ENCODE measurements at regions not wholly inside any gene's neighbourhood (a gene's known extent, or its start where the extent isn't known, plus 50 kb on each side); places are given as distances from the start of the nearest gene placed in this dataset.
A peak's percentile ranks its signal among the peaks of the same experiment; 100 is the strongest.

GRCh38 chr6:165732696-165733488, 69.9 kb upstream of the PDE10A start:
- no peaks in the 10 kb centered on the region for H4K20me1 ChIP-seq (ENCODE audit: insufficient read depth, low read length)
- H2AFZ ChIP-seq (ENCODE audit: low read depth, low read length): no peak overlapping the region
- H3K4me1 ChIP-seq (ENCODE audit: insufficient read depth, low read length): no peaks in the 10 kb centered on the region
- H3K27me3 ChIP-seq (ENCODE audit: insufficient read depth, low read length, poor library complexity): no peaks in the 10 kb centered on the region
- DNase-seq (no peak), ATAC-seq (ENCODE audit: insufficient read depth, low read depth) (no peak)
- TF ChIP-seq, protein P1, sequence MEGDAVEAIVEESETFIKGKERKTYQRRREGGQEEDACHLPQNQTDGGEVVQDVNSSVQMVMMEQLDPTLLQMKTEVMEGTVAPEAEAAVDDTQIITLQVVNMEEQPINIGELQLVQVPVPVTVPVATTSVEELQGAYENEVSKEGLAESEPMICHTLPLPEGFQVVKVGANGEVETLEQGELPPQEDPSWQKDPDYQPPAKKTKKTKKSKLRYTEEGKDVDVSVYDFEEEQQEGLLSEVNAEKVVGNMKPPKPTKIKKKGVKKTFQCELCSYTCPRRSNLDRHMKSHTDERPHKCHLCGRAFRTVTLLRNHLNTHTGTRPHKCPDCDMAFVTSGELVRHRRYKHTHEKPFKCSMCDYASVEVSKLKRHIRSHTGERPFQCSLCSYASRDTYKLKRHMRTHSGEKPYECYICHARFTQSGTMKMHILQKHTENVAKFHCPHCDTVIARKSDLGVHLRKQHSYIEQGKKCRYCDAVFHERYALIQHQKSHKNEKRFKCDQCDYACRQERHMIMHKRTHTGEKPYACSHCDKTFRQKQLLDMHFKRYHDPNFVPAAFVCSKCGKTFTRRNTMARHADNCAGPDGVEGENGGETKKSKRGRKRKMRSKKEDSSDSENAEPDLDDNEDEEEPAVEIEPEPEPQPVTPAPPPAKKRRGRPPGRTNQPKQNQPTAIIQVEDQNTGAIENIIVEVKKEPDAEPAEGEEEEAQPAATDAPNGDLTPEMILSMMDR (IDR thresholded peaks at IDR 0.05; ENCODE audit: borderline replicate concordance, extremely low read depth, low read length, poor library complexity, severe bottlenecking): no peak
- no peak for TF ChIP-seq EZH2 (IDR thresholded peaks at IDR 0.05; ENCODE audit: borderline replicate concordance, low read depth, low read length, severe bottlenecking)
- no peaks in the 10 kb centered on the region for H3K79me2 ChIP-seq (ENCODE audit: insufficient read depth, low read length)
- H3K4me2 ChIP-seq (ENCODE audit: insufficient read depth, low read length): no peak overlapping the region
- H3K27ac ChIP-seq (ENCODE audit: low read length): no peak overlapping the region
- H3K9me3 ChIP-seq (ENCODE audit: insufficient read depth, low read length, severe bottlenecking): no peaks in the 10 kb centered on the region
- H3K9ac ChIP-seq (ENCODE audit: low read depth, low read length): no peak overlapping the region
- no peaks in the 10 kb centered on the region for H3K36me3 ChIP-seq (ENCODE audit: insufficient read depth, low read length)
- no peak overlapping the region for H3K4me3 ChIP-seq (ENCODE audit: low read depth in 1 of 2, low read length in 2 of 2)

DNA sequence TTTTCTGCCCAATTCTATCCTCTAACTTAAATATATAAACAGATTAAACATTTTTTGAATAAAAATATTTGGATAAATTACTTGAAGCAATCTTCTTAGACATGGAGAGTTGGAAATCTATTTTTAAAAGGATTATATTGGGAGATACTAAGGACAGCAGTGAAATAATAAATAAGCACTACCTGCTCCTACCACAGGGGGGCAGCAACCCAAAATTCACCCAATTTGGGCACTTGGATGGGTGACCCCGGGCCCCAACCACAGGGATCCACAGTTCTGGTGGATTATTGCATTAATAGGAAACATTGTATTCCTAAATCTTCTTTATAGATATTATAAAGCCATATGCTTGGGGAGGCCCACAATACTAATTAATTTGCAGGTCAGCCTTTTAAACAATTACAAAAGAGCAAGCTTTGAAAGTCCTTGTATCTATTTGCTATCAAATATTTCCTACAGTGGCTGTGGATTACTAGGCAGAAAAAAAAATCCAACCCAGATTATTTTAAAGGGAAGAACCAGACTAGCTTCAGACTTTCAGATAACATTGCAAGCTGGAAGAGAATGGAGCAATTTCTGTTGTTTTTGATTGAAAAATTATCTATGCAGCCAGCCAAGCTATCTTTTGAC, 66.4 kb upstream of the PDE10A start:
- no peak overlapping the region for H3K4me3 ChIP-seq (ENCODE audit: low read depth in 1 of 2, low read length in 2 of 2)
- H2AFZ ChIP-seq (ENCODE audit: low read depth, low read length): no peak overlapping the region
- no peaks in the 10 kb centered on the region for H3K4me1 ChIP-seq (ENCODE audit: insufficient read depth, low read length)
- DNase-seq: peak; percentile 55
- TF ChIP-seq, protein P1 (IDR thresholded peaks at IDR 0.05; ENCODE audit: borderline replicate concordance, extremely low read depth, low read length, poor library complexity, severe bottlenecking): peak; percentile 79
- TF ChIP-seq EZH2 (IDR thresholded peaks at IDR 0.05; ENCODE audit: borderline replicate concordance, low read depth, low read length, severe bottlenecking): no peak
- no peaks in the 10 kb centered on the region for H4K20me1 ChIP-seq (ENCODE audit: insufficient read depth, low read length)
- H3K9ac ChIP-seq (ENCODE audit: low read depth, low read length): no peak overlapping the region
- no peaks in the 10 kb centered on the region for H3K36me3 ChIP-seq (ENCODE audit: insufficient read depth, low read length)
- H3K27ac ChIP-seq (ENCODE audit: low read length): no peak overlapping the region
- no peak overlapping the region for H3K4me2 ChIP-seq (ENCODE audit: insufficient read depth, low read length)
- H3K9me3 ChIP-seq (ENCODE audit: insufficient read depth, low read length, severe bottlenecking): no peaks in the 10 kb centered on the region
- no peaks in the 10 kb centered on the region for H3K27me3 ChIP-seq (ENCODE audit: insufficient read depth, low read length, poor library complexity)
- ATAC-seq (ENCODE audit: insufficient read depth, low read depth): peak; percentile 70
- H3K79me2 ChIP-seq (ENCODE audit: insufficient read depth, low read length): no peaks in the 10 kb centered on the region

GRCh38 chr6:165728216-165728615, 65.2 kb upstream of the PDE10A start:
- Histone ChIP-seq H2AFZ (ENCODE audit: low read depth, low read length) (no peak overlapping the region), H3K27me3 (ENCODE audit: insufficient read depth, low read length, poor library complexity) (no peaks in the 10 kb centered on the region), H3K4me2 (ENCODE audit: insufficient read depth, low read length) (no peak overlapping the region), H3K4me1 (ENCODE audit: insufficient read depth, low read length) (no peaks in the 10 kb centered on the region), H3K9ac (ENCODE audit: low read depth, low read length) (no peak overlapping the region), H3K4me3 (ENCODE audit: low read depth in 1 of 2, low read length in 2 of 2) (no peak overlapping the region), H4K20me1 (ENCODE audit: insufficient read depth, low read length) (no peaks in the 10 kb centered on the region), H3K9me3 (ENCODE audit: insufficient read depth, low read length, severe bottlenecking) (no peaks in the 10 kb centered on the region), H3K79me2 (ENCODE audit: insufficient read depth, low read length) (no peaks in the 10 kb centered on the region), H3K36me3 (ENCODE audit: insufficient read depth, low read length) (no peaks in the 10 kb centered on the region), H3K27ac (ENCODE audit: low read length) (no peak overlapping the region)
- TF ChIP-seq EZH2 (IDR thresholded peaks at IDR 0.05; ENCODE audit: borderline replicate concordance, low read depth, low read length, severe bottlenecking): no peak
- TF ChIP-seq, protein P1 (IDR thresholded peaks at IDR 0.05; ENCODE audit: borderline replicate concordance, extremely low read depth, low read length, poor library complexity, severe bottlenecking): no peak
- ATAC-seq (ENCODE audit: insufficient read depth, low read depth): no peak
- no peak for DNase-seq

Measured in DND-41 (cell line).